Tongue (tissue), 1 donor: ENCODE measurements at regions not wholly inside any gene's neighbourhood (a gene's known extent, or its start where the extent isn't known, plus 50 kb on each side); places are given as distances from the start of the nearest gene placed in this dataset.
"Not testable (repeated sequence)": the region's sequence is repeated elsewhere in the genome, so short reads cannot be mapped to it uniquely, and the experiment has no call there.

ENCODE experiments used
- DNase-seq: peaks from one replicate; pipeline ENCODE4 v3.0.0-alpha.2; 2015

GRCh38 chr3:84260596-84260995, 698.2 kb upstream of the CADM2 start:
- DNase-seq = no peak

GRCh38 chr3:84265768-84266167, 693.0 kb upstream of the CADM2 start:
- no peak for DNase-seq

- DNase-seq = no peak
These were observed 683.3 kb upstream of the CADM2 start for GRCh38 chr3:84275532-84275931.

- no peak for DNase-seq
These were observed 681.1 kb upstream of the CADM2 start for GRCh38 chr3:84277562-84278224.

GRCh38 chr3:84292128-84292527, 666.7 kb upstream of the CADM2 start:
- peak; percentile 1 for DNase-seq

- DNase-seq = no peak
These were observed 659.5 kb upstream of the CADM2 start for GRCh38 chr3:84299329-84299728.

GRCh38 chr3:84304214-84304613, 654.6 kb upstream of the CADM2 start:
- no peak for DNase-seq

GRCh38 chr3:84307339-84307738, 651.5 kb upstream of the CADM2 start:
- DNase-seq = no peak

GRCh38 chr3:84308379-84308778, 650.4 kb upstream of the CADM2 start:
- no peak for DNase-seq

GRCh38 chr3:84318273-84318809, 640.4 kb upstream of the CADM2 start:
- no peak for DNase-seq

- not testable (repeated sequence) for DNase-seq
These were observed 593.1 kb upstream of the CADM2 start for GRCh38 chr3:84365563-84366278.
